ENCODE measurements at regions not wholly inside any gene's neighbourhood (a gene's known extent, or its start where the extent isn't known, plus 50 kb on each side); places are given as distances from the start of the nearest gene placed in this dataset.

GRCh38 chr3:64957408-64958198, 269.8 kb upstream of the ADAMTS9 start:
- intact Hi-C loops (cut with DNase I), result loop anchor here (10.0 kb wide), 1 partner anchor 423 kb away; no protein-coding TSS in a partner anchor
- Histone ChIP-seq H3K27me3 (replicated peaks; ENCODE audit: insufficient read depth) (no peaks in the 10 kb centered on the region), H3K27ac (no peak overlapping the region), H3K4me3 (no peak overlapping the region), H3K9me3 (no peaks in the 10 kb centered on the region), H3K4me1 (replicated peaks) (no peaks in the 10 kb centered on the region), H3K36me3 (no peaks in the 10 kb centered on the region)
- WGBS, result 77% methylated on average over 6 of the region's 6 CpGs
- no peak for DNase-seq (ENCODE audit: low spot score)
- TF ChIP-seq POLR2AphosphoS5 (IDR thresholded peaks at IDR 0.05) (no peak), CTCF (IDR thresholded peaks at IDR 0.05) (no peak)

- Histone ChIP-seq H3K27me3 (replicated peaks; ENCODE audit: insufficient read depth) (no peaks in the 10 kb centered on the region), H3K36me3 (no peaks in the 10 kb centered on the region), H3K4me1 (replicated peaks) (no peaks in the 10 kb centered on the region), H3K9me3 (no peaks in the 10 kb centered on the region), H3K27ac (no peak overlapping the region), H3K4me3 (no peak overlapping the region)
- no peak for DNase-seq (ENCODE audit: low spot score)
- TF ChIP-seq CTCF (IDR thresholded peaks at IDR 0.05) (no peak), POLR2AphosphoS5 (IDR thresholded peaks at IDR 0.05) (no peak), POLR2A (IDR thresholded peaks at IDR 0.05) (no peak)
- intact Hi-C loops (cut with DNase I), result loop anchor here (10.0 kb wide), 1 partner anchor 422 kb away; no protein-coding TSS in a partner anchor
- 56% methylated on average over 10 of the region's 10 CpGs for WGBS
These were observed 269.0 kb upstream of the ADAMTS9 start for GRCh38 chr3:64956711-64957325.

GRCh38 chr3:64954995-64955636, 267.3 kb upstream of the ADAMTS9 start:
- Histone ChIP-seq H3K27me3 (replicated peaks; ENCODE audit: insufficient read depth) (no peaks in the 10 kb centered on the region), H3K27ac (peak overlapping the region in 1 of 2 donors; percentile 63), H3K36me3 (no peaks in the 10 kb centered on the region), H3K9me3 (no peaks in the 10 kb centered on the region), H3K4me1 (replicated peaks) (no peaks in the 10 kb centered on the region), H3K4me3 (no peak overlapping the region)
- TF ChIP-seq POLR2A (IDR thresholded peaks at IDR 0.05) (no peak), POLR2AphosphoS5 (IDR thresholded peaks at IDR 0.05) (peak; percentile 91)
- 25% methylated on average over 4 of the region's 4 CpGs for WGBS
- intact Hi-C loops (cut with DNase I), result loop anchor here (10.0 kb wide), 1 partner anchor 420 kb away; no protein-coding TSS in a partner anchor
- DNase-seq (ENCODE audit: low spot score), result peak; percentile 62

GRCh38 chr3:64945171-64945729, 257.4 kb upstream of the ADAMTS9 start:
- H3K9me3 ChIP-seq, result no peaks in the 10 kb centered on the region
- no peaks in the 10 kb centered on the region for H3K36me3 ChIP-seq
- intact Hi-C loops (cut with DNase I), result no loop called here
- H3K4me1 ChIP-seq (replicated peaks), result no peaks in the 10 kb centered on the region
- no peaks in the 10 kb centered on the region for H3K27me3 ChIP-seq (replicated peaks; ENCODE audit: insufficient read depth)
- peak overlapping the region; percentile 50 to 67 for H3K27ac ChIP-seq
- DNase-seq (ENCODE audit: low spot score), result peak; percentile 81
- H3K4me3 ChIP-seq, result no peak overlapping the region
- no peak for TF ChIP-seq POLR2A (IDR thresholded peaks at IDR 0.05)
- TF ChIP-seq POLR2AphosphoS5 (IDR thresholded peaks at IDR 0.05), result peak; percentile 97
- 2% methylated on average over 6 of the region's 6 CpGs for WGBS

- intact Hi-C loops (cut with DNase I), result loop anchor here (5.0 kb wide), 1 partner anchor 107 kb away; no protein-coding TSS in a partner anchor
- 64% methylated on average over 4 of the region's 4 CpGs for WGBS
These were observed 256.1 kb upstream of the ADAMTS9 start for GRCh38 chr3:64943866-64944265.

More at GRCh38 chr3:64943866-64944265, 256.1 kb upstream of the ADAMTS9 start:
- peak overlapping the region in 1 of 2 donors; percentile 67 for H3K27ac ChIP-seq
- TF ChIP-seq CTCF (IDR thresholded peaks at IDR 0.05) (no peak), POLR2AphosphoS5 (IDR thresholded peaks at IDR 0.05) (no peak), POLR2A (IDR thresholded peaks at IDR 0.05) (no peak)
- H3K4me3 ChIP-seq, result no peak overlapping the region
- H3K36me3 ChIP-seq, result no peaks in the 10 kb centered on the region
- DNase-seq (ENCODE audit: low spot score), result no peak
- H3K9me3 ChIP-seq, result no peaks in the 10 kb centered on the region
- H3K27me3 ChIP-seq (replicated peaks; ENCODE audit: insufficient read depth), result no peaks in the 10 kb centered on the region
- peaks cover 2% of the 10 kb centered on the region for H3K4me1 ChIP-seq (replicated peaks)
